HG02623 (cell line): ENCODE measurements at regions not wholly inside any gene's neighbourhood (a gene's known extent, or its start where the extent isn't known, plus 50 kb on each side); places are given as distances from the start of the nearest gene placed in this dataset.

Source experiments
- ATAC-seq: cut with Tn5 transposase; IDR thresholded peaks from one replicate; pipeline ENCODE4 v1.9.1; 2021; ENCODE audit warnings: moderate library complexity; ENCODE audit not compliant: unreplicated experiment

GRCh38 chr4:4808086-4808485 lies 51.4 kb upstream of the MSX1 start:
- no peak for ATAC-seq

GRCh38 chr4:4805887-4806286 lies 53.6 kb upstream of the MSX1 start:
- ATAC-seq: no peak

- no peak for ATAC-seq
Observed at GRCh38 chr4:4803912-4804296, 55.6 kb upstream of the MSX1 start.

DNA sequence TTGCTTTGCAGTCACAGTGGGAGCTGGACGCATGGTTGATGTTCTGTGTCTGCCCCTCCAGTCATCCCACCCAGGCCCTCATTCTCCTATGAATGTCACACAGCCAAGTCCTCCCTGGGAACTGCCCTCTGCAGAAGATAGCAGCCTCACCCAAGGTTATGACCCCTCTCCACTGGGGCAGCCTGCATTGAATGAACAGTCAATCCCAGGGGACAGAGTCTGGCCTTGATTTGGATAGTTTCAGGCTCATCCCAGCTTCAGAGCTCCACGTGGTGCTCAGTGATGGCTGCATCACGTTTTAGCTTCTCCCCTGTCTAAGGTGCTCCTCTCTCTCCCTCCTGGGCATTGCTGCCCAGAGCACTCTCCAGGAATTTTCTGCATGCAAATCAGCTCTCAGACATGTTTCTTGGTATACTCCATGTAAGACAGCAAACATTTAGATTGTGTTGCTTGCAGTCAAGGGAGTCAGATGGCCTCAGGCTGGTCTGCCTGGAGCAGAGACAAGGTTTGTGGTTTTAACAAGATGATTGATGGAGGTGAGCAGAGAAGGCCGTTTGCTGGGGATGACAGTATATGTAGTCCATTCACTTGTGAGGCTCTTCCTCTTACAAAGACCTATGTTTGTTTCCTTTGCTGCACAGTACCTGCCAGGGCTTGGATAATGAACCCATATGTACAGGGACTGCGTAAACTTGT lies 56.1 kb upstream of the MSX1 start:
- ATAC-seq: no peak

DNA sequence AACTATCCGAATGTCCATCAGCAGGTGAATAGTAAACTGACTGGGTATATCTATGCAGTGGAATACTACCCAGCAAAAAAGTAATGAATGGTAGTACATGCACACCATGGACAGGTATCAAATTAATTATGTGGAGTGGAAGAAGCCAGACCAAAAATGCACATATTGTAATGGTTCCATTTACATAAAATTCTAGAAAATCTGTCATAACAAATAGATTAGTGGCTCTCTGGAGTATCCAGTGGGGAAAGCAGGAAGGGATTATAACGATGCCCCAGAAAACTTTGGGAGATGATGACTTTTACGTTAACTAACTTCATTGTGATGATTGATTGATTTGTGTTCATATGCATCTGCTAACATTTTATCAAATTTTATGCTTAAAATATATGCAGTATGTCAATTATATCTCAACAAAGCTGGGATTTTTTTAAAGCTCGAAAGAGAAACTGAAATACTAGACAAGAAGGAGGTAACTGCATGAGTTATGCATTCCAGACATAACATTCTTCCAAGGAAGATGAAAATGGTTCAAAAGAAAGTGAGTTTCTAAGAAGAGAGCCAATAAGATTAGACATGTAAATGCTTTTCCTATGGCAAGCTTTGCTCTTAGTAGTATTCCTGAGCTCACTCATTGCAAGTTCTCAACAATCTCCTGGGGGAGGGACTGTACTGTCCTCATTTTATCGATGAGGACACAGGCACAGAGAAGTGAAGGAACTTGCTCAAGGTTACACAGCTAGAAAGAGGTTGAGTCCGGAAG lies 58.6 kb upstream of the MSX1 start:
- no peak for ATAC-seq

GRCh38 chr4:4794421-4794820 lies 65.0 kb upstream of the MSX1 start:
- no peak for ATAC-seq

GRCh38 chr4:4792466-4792865 lies 67.0 kb upstream of the MSX1 start:
- ATAC-seq: no peak

DNA sequence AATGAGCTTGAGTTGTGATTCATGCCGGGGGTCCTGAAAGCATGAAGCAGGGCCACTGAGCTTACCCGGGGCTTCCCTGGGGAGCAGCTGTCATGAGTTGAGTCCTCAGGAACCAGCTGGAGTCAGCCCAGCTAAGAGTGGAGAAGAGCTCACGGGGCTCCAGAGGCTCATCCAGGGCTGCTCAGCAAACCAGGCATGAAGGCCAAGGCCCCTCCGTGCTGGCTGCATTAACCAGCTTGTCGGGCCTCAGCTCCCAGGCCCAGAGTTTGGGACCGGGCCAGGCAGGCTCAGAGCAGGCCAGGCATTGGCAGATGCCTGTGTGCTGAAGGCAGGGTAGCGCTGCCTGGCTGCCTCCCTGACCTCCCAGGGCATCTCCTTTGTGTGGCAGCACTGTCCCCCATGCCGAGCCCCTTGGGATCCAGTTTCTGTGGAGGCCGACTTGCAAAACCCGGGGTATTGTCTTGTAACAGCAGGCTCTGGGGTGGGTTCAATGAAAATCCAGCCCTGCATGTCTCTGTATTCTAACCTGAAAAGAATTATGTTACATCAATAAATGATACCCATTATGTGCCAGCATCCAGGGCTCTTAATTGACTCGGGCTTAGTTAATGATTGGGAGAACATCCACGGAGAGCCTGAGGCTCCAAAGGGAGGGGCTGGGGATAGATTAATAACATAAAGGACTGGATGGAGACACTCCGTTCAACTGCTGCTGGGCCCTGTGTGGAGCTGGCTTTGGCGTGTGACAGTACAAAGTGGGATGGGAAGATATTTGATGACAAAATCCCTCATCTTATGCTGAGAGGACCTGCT lies 68.0 kb upstream of the MSX1 start:
- ATAC-seq: no peak

DNA sequence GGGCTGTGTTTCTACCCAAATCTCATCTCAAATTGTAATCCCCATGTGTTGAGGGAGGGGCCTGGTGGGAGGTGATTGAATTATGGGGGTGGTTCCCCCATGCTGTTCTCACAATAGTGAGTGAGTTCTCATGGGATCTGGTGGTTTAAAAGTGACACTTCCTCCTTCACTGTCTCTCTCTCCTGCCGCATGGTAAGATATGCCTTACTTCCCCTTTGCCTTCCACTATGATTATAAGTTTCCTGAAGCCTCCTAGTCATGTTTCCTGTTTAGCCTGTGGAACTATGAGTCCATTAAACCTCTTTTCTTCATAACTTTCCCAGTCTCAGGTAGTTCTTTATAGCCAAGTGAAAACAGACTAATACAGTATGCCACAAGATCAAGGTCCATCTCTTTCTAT lies 70.0 kb upstream of the MSX1 start:
- ATAC-seq: no peak

DNA sequence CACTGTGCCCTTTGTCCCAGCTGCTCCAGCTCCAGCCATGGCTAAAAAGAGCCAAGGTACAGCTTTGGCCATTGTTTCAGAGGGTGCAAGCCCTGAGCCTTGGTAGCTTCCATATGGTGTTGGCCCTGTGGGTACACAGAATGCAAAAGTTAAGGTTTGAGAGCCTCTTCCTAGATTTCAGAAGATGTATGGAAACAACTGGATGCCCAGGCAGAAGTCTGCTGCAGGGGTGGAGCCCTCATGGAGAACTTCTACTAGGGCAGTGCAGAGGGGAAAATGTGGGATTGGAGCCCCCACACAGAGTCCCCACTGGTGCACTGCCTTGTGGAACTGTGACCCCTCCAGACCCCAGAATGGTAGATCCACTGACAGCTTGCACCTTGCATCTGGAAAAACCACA lies 70.9 kb upstream of the MSX1 start:
- no peak for ATAC-seq

GRCh38 chr4:4787421-4787820 lies 72.0 kb upstream of the MSX1 start:
- ATAC-seq: no peak

DNA sequence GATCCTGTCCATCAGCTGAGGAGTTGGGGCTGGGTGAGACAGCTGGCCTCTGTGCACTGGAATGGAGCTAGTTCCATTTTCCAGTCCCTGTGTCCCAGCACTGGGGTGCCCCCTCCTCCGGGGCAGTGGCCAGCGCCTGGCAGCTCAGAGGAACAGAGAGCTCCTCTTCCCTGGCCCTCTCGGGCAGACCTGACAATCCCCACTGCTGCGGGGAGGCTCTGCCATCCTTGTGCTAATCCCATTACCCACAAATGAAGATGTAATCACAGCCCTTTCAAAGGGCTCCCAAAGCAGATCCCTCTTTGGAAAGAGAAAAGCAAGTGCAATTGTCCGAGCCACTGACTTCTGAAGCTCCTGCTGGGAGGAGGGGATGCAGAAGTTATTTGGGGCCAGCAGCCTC lies 75.1 kb upstream of the MSX1 start:
- ATAC-seq: no peak

DNA sequence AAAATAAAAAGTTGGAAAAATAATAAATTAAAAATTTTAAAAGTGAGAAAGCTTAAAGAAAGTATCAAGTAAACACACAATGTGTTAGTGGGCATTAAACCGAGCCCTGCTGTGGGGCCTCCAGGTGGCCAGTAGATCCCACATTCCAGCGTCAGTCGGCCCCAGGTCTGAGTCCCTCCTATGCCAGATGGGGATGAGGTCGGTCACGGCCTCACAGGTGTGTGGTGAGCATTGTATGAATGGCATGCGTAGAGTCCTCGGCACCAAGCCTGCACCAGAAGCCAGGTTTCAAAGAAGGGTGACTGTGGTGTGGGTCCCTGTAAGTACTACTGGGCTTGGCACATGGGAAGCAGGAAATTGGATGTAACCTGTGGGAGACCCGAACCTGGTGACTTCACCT lies 75.6 kb upstream of the MSX1 start:
- ATAC-seq: no peak

DNA sequence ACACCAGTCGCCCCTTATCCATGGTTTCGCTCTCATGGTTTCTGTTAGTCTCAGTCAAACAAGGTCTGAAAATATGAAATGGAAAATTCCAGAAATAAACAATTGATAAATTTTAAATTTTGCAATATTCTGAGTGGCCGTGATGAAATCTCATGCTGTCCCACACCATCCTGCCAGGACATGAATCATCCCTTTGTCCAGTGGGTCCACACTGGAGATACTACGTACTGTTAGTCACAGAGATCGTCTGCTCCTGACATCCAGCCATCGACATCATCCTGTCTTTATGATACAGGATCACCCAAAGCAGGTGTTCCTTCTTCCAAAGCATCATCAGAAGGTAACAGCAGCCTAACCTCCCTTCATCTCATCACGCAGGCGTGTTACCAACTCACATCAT lies 76.5 kb upstream of the MSX1 start:
- ATAC-seq: no peak

DNA sequence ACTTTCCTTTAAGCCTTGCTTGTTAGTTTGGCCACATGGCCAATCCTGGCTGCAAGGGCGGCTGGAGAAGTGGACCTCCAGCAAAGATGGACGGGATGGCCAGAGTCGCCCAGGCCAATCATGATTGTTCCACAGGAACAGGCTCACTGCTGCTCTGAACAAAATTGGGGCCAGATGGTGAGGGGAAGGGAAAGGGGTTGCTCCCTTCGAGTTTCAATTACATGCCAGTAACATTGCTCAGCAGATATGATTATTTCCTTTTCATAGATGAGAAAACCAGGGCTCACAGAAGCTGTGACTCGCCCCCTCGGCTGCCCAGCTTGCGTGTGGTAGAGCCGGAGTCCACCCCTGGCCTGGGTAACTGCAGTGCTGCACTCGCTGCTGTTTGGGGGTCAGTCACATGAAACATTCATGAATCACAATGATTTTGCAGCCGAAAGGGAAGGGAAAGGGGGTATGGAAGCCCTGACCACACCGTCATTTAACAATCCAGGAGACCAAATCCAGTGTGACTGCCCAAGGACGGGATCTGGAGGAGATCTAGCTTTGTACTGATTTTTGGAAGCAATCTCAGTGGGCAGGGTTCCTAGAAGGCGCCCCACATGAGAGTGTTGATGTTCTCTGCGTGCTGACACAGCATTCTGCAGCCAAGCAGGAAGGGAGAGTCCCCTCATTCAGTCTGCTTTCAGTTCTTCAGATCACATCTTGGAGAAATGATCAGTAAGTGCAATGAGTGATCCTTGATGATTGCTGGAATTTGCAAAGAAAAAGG lies 77.3 kb upstream of the MSX1 start:
- ATAC-seq: no peak

- no peak for ATAC-seq
Observed at GRCh38 chr4:4780729-4781244, 78.7 kb upstream of the MSX1 start.

GRCh38 chr4:4779486-4779885 lies 80.0 kb upstream of the MSX1 start:
- no peak for ATAC-seq

- no peak for ATAC-seq
Observed at GRCh38 chr4:4779054-4779453, 80.4 kb upstream of the MSX1 start.

DNA sequence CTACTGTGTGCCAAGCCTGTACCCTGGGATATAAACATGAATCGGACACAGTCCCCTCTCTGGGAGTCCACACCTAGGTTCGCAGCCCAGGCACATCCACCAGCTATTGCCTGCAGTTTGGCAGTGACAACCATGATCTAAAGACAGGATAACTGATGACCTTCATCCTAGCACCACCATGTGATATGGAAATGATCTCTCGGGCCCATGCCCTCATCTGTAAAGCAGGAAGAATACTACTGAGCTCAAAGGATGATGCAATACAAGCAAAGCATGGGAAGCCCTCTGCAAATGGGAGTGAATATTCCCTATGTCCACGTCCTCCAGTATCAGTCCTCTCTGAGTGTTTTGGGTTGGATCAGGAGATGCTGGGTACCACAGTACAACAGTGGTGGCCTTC lies 80.9 kb upstream of the MSX1 start:
- no peak for ATAC-seq

DNA sequence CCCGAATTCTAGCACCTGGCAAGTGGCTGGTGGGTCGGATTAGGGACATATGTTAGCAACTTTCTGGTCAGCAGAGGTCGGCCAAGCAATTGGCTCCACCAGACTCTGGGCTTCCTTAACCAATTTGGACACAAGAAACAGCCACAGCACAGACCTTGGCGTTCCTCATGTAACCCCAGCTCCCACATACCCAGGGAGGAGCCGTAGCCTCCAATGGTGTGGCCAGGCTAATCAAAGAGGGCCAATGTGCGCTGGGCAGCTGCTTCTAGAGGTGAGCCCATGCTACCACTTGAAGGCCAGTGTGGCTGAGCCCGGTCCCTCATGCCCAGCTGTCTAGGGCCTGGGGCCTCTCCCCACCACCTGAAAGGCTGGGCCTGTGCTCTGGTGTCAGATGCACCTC lies 82.5 kb upstream of the MSX1 start:
- no peak for ATAC-seq

DNA sequence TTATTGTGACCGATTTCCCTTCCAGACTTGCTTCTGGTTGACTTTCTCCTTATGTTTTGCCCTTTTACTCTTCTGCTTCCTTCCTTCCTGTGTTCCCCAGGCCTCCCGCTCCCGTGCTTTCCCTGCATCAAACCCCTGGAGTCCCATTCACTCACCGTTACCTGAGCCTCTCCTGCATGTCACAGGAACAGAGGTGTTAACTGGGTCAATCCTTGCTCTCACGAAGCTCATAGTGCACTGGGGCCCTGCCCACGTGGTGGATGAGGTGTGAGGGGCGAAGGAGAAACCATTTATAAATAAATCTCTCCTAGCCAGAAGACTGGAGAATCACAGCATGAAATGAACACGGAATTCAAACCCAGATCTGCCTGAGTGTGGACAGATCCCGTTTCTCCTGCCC lies 83.1 kb upstream of the MSX1 start:
- no peak for ATAC-seq
